GM21576 (cell line): ENCODE measurements at regions not wholly inside any gene's neighbourhood (a gene's known extent, or its start where the extent isn't known, plus 50 kb on each side); places are given as distances from the start of the nearest gene placed in this dataset.

Experiments used
- ATAC-seq: cut with Tn5 transposase; IDR thresholded peaks from one replicate; pipeline ENCODE4 v1.9.1; 2021; ENCODE audit warnings: mild to moderate bottlenecking, moderate library complexity; ENCODE audit not compliant: unreplicated experiment

- ATAC-seq = no peak
Observed at GRCh38 chr18:39403121-39403520, 1837.5 kb upstream of the CELF4 start.

- no peak for ATAC-seq
Observed at GRCh38 chr18:39399662-39400061, 1834.1 kb upstream of the CELF4 start.

DNA sequence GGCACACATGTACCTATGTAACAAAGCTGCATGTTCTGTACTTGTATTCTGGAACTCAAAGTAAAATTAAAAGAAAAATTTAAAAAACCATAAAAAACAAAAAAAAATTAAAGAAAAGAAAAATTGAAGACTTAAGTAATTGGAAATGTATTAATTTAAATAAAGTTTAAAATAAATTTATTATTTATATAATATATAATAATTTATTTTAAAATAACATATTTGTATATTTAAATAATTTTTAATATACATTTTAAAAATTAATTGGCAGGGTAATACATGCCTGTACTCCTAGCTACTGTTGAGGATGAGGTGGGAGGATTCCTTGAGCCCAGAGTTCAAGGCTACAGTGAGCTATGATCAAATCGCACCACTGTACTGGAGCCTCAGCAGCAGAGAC is 1830.6 kb upstream of the CELF4 start:
- ATAC-seq = no peak

DNA sequence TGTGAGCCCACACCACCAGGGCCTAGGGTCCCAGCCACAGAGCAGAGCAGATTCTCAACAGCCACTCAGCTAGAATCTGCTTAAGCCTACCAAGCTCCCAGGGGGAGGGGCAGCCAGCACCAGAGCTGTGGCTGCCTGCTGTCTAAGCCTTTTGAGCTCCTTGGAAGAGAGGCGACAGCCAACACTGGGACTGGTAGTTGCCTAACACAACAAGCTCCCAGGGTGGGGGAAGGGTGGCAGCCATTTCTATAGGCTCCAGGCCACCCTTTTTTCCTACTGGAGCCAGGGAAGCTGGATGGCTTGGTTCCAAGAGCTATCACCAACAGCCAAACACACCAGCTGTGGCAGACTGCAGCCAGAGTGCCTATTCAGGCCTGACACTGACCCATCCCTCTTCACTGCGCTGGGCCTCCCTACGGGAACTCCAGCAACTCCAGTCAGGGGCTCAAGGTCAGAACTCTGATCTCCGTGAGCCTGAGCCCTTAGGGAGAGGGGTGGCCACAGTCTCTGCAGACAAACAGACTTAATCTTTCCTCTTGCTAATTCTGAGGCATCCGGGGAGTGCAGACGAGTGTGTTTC is 1824.3 kb upstream of the CELF4 start:
- ATAC-seq = no peak

DNA sequence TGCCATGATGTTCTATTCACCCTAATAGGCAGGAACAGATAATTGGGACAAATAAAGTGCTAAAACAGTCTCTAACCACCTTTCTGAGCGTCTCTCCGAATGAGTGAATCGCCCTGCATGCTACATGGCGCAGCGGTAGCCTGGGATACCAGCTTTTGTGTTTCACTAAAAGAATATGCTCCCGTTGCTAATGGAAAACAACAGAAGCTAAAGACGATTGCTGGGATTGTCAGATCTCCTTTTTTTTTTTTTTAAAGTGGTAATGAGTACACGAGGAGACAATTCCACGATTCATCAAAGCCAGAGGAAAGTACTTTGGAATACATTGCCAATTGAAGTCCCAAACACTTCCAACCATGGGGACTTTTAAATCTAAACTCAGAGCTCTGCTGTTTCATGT is 1815.3 kb upstream of the CELF4 start:
- ATAC-seq = no peak

DNA sequence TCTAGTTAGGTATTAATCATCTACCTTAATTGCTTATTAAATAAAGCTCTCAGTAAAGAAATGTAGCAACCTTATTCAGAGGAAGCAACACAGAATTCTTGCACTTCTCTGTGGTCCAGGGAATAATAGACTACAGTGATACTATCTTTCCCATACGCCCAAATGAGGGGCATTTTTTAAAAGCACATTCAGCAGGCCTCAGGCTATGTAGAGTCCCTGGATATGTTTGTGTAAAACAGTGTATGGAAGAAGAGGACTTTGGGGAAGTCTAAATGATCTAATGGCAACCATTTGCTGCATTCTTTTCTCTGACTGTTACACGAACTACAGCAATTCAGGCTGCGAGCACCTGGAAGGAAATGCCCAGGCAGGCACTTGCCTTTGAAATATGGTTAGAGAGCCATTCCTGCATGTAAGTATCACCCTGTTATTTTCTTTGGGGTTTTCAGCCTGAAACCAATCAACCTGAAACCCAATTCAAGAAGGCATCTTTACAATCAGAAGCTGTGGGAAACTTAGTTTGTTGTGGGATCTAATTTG is 1814.7 kb upstream of the CELF4 start:
- ATAC-seq = no peak

- ATAC-seq = no peak
Observed at GRCh38 chr18:39375066-39375465, 1809.5 kb upstream of the CELF4 start.

DNA sequence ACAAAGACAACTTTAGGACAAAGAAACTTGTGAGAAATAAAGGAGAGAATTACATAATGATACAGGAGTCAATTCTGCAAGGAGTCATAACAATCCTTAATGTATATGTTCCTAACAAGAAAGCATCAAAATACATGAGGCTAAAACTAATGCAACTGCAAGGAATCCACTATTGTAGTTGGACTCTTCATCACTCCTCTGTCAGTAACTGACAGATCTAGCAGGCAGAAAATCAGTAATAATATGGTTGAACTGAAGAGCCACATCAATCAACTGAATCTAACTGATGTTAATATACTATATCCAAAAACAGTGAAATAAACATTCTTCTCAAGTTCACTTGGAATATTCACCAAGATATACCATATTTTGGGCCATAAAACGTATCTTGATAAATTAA is 1806.4 kb upstream of the CELF4 start:
- ATAC-seq = no peak

DNA sequence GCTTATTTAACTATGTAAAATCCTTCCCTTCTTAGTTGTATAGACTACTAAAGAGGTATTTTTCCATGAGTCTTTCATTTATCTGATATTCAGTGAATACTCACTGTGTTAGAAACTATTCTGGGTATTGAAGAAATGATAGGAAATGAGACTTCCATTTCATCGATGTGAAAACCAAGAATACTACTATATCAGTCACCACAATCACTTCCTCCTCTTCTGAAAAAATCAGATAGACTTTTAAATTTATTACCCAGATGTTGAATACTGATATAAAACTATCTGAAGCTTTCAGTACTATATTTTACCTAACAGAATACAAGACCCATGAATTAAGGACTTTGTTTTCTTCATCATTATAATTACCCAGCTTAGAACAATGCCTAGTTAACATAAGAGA is 1801.1 kb upstream of the CELF4 start:
- no peak for ATAC-seq

GRCh38 chr18:39365836-39366485 is 1800.4 kb upstream of the CELF4 start:
- no peak for ATAC-seq

DNA sequence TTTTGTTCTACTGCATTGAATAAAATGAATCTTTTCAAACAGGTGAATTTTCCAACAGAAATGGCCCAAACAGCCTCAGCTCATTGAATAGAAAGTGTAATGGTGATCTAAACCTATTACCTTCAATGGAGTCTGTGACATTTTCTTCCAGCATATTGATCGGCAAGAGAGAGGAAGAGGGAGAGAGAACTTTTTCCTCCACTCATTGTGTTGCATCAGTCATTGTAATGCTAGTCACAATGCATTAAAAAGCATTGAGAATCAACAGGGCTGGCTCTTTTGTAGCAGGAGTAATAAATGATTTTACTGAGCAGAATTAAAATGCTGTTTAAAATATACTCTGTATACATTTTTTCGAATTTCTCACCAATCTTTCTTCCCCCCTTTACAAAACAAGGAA is 1794.5 kb upstream of the CELF4 start:
- no peak for ATAC-seq

DNA sequence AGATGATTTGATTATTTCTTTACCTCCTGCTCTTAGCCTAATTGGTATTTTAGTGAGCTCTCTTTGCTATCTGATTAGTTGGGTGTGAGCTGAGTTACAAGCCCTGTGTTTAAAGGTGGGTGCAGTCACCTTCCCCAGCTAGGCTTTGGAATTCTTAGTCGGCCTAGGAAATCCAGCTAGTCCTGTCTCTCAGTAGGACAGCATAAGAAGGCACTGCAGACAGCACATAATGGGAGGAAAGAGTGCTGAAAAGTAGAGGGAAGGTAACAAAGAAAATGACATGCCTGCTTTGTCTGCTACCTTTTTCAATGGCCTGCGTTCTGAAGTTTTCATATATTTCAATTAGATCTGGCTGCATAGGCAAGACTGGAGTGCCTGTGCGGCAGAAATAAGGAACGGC is 1794.0 kb upstream of the CELF4 start:
- ATAC-seq = no peak

GRCh38 chr18:39350945-39351344 is 1785.3 kb upstream of the CELF4 start:
- ATAC-seq = no peak

DNA sequence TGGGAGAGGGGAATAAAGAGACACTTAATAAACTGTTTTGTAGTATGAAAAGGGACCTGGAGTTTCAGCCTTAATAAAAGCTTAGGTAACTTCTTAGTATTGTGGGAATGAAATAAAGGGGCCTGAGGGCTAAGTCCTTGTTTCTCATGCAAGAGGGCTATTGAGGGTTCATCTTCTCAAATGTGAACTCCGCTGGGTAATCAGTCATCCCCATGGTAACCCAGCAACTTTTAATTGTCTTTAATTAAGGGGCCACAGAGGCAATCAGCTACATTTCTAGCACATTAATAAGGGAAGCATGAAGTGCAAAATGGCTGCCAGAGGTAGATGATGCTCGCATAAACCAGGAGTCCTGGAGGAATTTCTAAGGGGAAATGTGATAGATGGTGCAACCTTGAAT is 1784.2 kb upstream of the CELF4 start:
- ATAC-seq = no peak

GRCh38 chr18:39348757-39349156 is 1783.2 kb upstream of the CELF4 start:
- ATAC-seq = no peak

DNA sequence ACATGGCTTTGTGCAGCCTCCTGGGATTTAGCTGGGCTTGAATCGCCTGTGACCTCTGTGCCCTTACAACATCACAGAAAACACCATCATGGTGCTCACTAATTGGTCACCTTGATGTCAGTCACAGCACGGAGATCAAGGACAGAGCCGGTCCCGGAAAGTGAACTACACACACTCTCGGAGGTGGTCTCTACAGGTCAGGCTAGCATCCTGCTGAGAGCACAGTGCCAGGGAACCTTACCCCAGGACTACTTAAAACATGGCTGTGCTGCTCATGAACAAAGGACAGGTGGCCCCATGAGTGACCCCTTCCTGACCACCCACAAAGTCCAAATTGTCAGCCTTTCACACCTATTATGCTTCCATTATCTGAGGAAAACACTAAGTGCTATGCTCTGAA is 1782.1 kb upstream of the CELF4 start:
- no peak for ATAC-seq

DNA sequence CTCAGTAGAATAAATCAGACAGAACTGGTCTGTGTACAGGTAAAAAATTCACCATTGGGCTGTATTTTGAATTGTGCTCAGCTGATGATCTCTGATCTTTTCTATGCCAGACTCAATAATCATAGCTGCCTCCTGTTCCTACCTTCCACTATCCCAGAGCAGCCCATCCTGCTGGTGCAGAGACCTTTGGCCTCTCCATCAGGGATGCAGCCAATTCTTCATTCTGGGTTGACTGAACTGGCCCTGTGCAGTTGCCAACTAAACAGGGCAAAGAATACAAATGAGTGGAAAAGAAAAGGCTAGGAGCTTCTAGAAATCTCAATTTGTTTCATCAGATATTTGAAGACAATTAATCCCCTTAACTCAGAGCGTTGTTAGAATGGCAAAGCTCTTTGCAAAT is 1781.3 kb upstream of the CELF4 start:
- ATAC-seq = no peak

DNA sequence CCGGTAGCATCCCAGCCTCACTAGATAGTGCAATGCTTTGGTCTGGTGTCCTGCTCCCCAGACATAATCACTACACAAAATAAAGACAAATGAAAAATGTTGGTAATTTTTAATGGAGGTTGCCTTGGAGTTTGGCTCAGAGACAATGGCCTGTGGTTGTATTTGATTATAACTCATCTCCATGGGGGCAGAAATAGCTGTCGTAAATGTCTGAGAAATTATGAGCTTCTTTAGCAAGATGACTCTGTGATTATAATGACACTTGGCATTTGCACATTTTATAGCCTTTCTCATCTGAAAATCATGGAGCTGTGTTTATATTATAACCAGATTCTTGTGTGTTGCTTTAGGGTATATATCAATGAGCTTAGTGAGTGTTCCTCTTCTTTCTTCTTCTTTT is 1779.7 kb upstream of the CELF4 start:
- ATAC-seq = no peak

DNA sequence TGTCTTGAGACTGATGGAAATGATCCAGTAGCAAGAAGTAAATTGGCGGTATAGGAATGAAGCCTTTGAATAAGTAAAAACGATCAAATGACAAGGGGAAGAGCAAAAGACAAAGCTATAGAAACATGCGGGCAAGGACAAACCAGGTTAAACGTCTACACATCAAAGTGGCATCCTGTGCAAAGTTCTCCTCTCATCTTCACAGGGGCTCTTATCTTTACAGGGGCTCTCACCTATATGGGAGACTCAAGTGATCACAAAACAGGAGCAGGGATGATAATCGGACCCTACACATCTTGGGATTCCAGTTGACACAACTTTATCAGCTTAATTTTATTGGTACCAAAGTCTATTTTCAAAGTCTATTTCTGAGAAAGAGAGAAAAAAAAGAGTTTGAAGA is 1778.9 kb upstream of the CELF4 start:
- ATAC-seq = no peak

DNA sequence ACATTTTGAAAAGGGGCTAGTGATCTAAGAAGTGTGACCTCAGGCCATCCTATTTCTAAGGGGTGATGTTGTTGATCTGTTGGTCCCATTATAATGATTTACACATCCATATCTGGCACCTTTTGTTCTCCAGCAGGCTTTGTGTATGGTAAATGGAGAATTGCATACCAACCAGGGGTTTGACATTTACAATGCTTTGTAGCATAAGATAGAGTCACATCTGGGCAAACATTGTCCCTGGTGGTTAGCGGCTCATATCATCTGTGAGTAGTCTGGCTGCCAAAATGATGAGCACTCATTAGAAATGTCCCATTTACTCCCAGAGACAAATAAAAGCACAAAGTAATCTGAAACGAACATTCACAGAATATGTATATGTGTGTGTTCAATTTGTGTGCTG is 1775.5 kb upstream of the CELF4 start:
- ATAC-seq = no peak

- no peak for ATAC-seq
Observed at GRCh38 chr18:39340418-39340817, 1774.8 kb upstream of the CELF4 start.

DNA sequence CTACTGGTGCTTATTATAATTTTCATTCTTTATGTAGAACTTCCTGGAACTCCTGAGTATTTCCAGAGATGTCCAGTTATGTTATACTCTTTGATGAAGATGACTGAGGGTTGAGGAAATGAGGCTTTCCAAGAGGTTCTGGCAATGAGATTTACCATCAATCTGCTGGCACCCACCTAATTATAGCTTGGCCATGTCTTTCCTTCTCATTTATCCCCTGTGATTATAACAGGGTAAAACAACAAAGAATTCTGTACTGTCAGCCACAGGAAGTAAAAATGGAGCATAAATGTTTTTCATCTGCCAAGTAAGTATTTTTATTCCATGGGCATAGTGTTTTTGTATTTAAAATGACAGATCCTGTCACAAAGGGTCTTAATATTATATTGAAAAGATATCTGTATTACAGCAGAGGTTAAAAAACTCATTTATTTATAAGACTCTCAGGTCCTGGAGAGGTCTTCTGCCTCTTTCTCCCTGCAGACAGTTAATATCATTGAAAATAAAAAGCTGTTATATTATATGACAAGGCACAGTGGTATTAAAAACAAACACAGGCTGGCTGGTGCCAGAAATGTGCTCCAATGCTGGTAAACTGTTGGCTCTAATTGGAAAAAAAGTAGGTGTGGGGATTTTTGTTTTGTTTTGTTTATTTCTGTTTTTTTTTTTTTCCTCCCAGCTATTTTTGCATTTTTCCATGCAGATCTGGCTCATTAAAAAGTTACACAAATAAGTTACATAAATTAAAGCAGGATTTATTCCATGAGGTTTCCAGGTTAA is 1764.1 kb upstream of the CELF4 start:
- ATAC-seq = no peak
